ENCODE measurements at regions not wholly inside any gene's neighbourhood (a gene's known extent, or its start where the extent isn't known, plus 50 kb on each side); places are given as distances from the start of the nearest gene placed in this dataset.

DNA sequence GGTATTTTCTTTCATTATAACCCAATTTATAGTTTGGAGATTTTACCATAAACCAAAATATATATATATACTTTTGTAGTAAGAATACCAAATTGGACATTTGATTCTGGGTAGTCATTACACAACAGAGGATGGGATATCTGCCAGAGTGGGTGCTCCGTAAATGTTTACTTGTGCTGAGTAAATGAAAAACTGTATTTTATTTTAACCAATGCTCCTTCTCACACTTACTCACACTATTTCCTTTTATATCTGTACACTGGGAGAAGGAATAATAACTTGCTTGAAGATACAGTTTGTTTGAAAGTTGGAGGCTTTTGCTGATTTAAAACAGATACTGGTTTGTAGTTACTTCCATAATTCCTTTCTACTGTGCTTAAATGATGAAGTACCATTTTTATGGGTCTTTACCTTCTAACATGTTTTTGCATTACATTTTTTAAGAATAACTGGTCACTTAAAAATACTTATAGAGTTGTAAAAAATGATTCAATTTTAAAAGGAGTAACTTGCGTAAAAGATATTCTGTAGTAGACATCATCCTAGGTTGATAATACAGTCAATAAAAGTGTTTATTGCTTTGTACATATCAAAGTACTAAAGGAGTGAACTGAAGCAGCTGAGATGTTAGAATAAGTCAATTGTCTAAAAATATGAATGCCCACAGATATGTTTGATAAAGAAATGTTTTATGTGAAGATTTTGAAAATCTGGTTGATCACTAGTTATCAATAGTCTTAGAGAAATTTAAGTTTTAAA, 411.7 kb downstream of the UTRN start:
- Histone ChIP-seq H2AK5ac (ENCODE audit: low read depth, low read length) (no peak overlapping the region), H3K9ac (replicated peaks in 1 of 4; ENCODE audit: extremely low read depth in 1 of 4, low read depth in 3 of 4, low read length in 3 of 4) (no peak overlapping the region), H3K79me1 (ENCODE audit: low read depth, low read length) (no peaks in the 10 kb centered on the region), H3K4me3 (ENCODE audit: extremely low read depth in 1 of 4, insufficient read depth in 2 of 4, low read depth in 3 of 4, low read length in 4 of 4) (no peak overlapping the region), H3K27me3 (replicated peaks in 1 of 4; ENCODE audit: control insufficient read depth in 3 of 4, extremely low read depth in 1 of 4, insufficient read depth in 3 of 4, low read length in 3 of 4) (peaks cover 0 to 1% (median 0%) of the 10 kb centered on the region in 4 experiments; a peak in 1 of 7 replicates), H4K20me1 (replicated peaks in 1 of 2; ENCODE audit: control insufficient read depth in 1 of 2, insufficient read depth in 2 of 2, low read length in 2 of 2) (no peaks in the 10 kb centered on the region), H3K23ac (ENCODE audit: insufficient read length) (no peak overlapping the region), H4K5ac (ENCODE audit: insufficient read length, low read depth, low read length) (no peak overlapping the region), H3K18ac (ENCODE audit: extremely low read depth, low read length) (no peak overlapping the region), H2BK12ac (ENCODE audit: low read depth, low read length) (no peak overlapping the region), H3K23me2 (ENCODE audit: low read depth, low read length) (no peaks in the 10 kb centered on the region), H3K4ac (replicated peaks; ENCODE audit: insufficient read length, low read depth, low read length) (no peak overlapping the region), H2BK15ac (ENCODE audit: low read length) (no peak overlapping the region), H4K8ac (ENCODE audit: extremely low read depth, insufficient read depth, low read length) (no peak overlapping the region), H3K14ac (ENCODE audit: insufficient read length) (no peak overlapping the region), H2BK20ac (ENCODE audit: low read length) (no peak overlapping the region), H3K79me2 (ENCODE audit: control insufficient read depth in 1 of 2, insufficient read depth in 2 of 2, low read length in 2 of 2) (peaks cover 0 to 23% of the 10 kb centered on the region in 2 experiments; a peak in 2 of 4 replicates), H3K56ac (replicated peaks; ENCODE audit: insufficient read length, low read depth, low read length) (no peak overlapping the region), H3K4me1 (replicated peaks in 1 of 4; ENCODE audit: control insufficient read depth in 3 of 4, insufficient read depth in 4 of 4, low read length in 3 of 4) (no peaks in the 10 kb centered on the region), H4K91ac (replicated peaks; ENCODE audit: insufficient read length, low read length) (no peak overlapping the region), H3K9me3 (ENCODE audit: insufficient read depth in 2 of 2, low read depth in 1 of 2, low read length in 1 of 2) (peaks cover 0 to 4% of the 10 kb centered on the region in 2 experiments; a peak in 2 of 4 replicates), H2BK5ac (ENCODE audit: low read depth, low read length) (no peak overlapping the region), H3K36me3 (ENCODE audit: control insufficient read depth in 2 of 4, insufficient read depth in 4 of 4, low read length in 3 of 4) (peaks cover 0 to 3% (median under 1%) of the 10 kb centered on the region in 4 experiments; a peak in 2 of 8 replicates), H2AFZ (ENCODE audit: low read length) (no peak overlapping the region), H3K27ac (ENCODE audit: low read depth, low read length) (no peak overlapping the region), H2BK120ac (replicated peaks; ENCODE audit: low read depth, low read length) (no peak overlapping the region), H3K4me2 (ENCODE audit: insufficient read depth in 1 of 2, low read depth in 2 of 2, low read length in 2 of 2) (no peak overlapping the region)
- DNase-seq (ENCODE audit: low read depth in 1 of 2, low spot score in 2 of 2) = no peak
- CTCF ChIA-PET (ENCODE audit: partially characterized antibody) = no interaction called here
- FAIRE-seq = no peak
- POLR2A ChIA-PET (ENCODE audit: partially characterized antibody) = no interaction called here
- WGBS, 2 experiments (ENCODE audit: extremely low coverage in 1 of 2, insufficient coverage in 1 of 2, insufficient read length in 1 of 2, insufficient replicate concordance in 2 of 2, low coverage in 1 of 2, low lambda C conversion rate in 2 of 2, missing lambda C conversion rate in 1 of 2) = 96% methylated on average over 2 of the region's 2 CpGs; no CpG with 5 or more reads in 1 of the 2 experiments
- TF ChIP-seq POLR2AphosphoS5 (IDR thresholded peaks at IDR 0.05; ENCODE audit: low read depth, low read length) (no peak), CTBP2 (IDR thresholded peaks at IDR 0.05; ENCODE audit: borderline replicate concordance, insufficient read depth, insufficient read length, low read length) (no peak), CREB1 (IDR thresholded peaks at IDR 0.05) (no peak), GABPA (IDR thresholded peaks at IDR 0.05; ENCODE audit: borderline replicate concordance, insufficient read depth, low read length) (no peak), HDAC6 (IDR thresholded peaks at IDR 0.05; ENCODE audit: low read depth, low read length) (no peak), YY1 (IDR thresholded peaks at IDR 0.05; ENCODE audit: low read depth, low read length) (no peak), SIN3A (conservative IDR thresholded peaks at IDR 0.05 in 1 of 2, IDR thresholded peaks at IDR 0.05 in 1 of 2; ENCODE audit: low read depth in 1 of 2, low read length in 2 of 2) (no peak), RAD21 (IDR thresholded peaks at IDR 0.05 in 1 of 2, conservative IDR thresholded peaks at IDR 0.05 in 1 of 2; ENCODE audit: low read depth in 2 of 2, low read length in 2 of 2) (no peak), TBP (IDR thresholded peaks at IDR 0.05; ENCODE audit: low read depth, low read length) (no peak), KDM4A (IDR thresholded peaks at IDR 0.05; ENCODE audit: low read depth, low read length, severe bottlenecking) (no peak), PHF8 (conservative IDR thresholded peaks at IDR 0.05; ENCODE audit: low read depth, low read length) (no peak), TAF1 (IDR thresholded peaks at IDR 0.05; ENCODE audit: low read depth, low read length) (no peak), RFX5 (IDR thresholded peaks at IDR 0.05; ENCODE audit: borderline replicate concordance, low read depth, low read length) (no peak)

Data from H1 (cell line).